T47D (cell line): ENCODE measurements at regions not wholly inside any gene's neighbourhood (a gene's known extent, or its start where the extent isn't known, plus 50 kb on each side); places are given as distances from the start of the nearest gene placed in this dataset.
A peak's percentile ranks its signal among the peaks of the same experiment; 100 is the strongest.

ENCODE experiments used
- DNase-seq, 2 experiments: peaks; one replicate each; pipeline versions ENCODE4 v3.0.0 to v3.0.0-alpha.2; 2011 to 2012; ENCODE audit warnings: low read depth in 1 of 2, low spot score in 1 of 2
- JUND ChIP-seq: IDR thresholded peaks from 2 replicates; pipeline ENCODE4 v1.6.1; 2012; ENCODE audit warnings: low read depth
- in situ Hi-C: cut with HindIII; loops from 2 replicates; pipeline ENCODE4 v1.10.0; 2016; ENCODE audit warnings: low sequenced_read_pairs, low pct_unique_long_range_greater_than_20kb

GRCh38 chr20:56187534-56188165, 60.9 kb upstream of the MC3R start:
- in situ Hi-C loops, result no loop called here
- no peak for TF ChIP-seq JUND
- peak; percentile 49 to 76 for DNase-seq

GRCh38 chr20:56194042-56194441, 54.5 kb upstream of the MC3R start:
- TF ChIP-seq JUND, result no peak
- no peak for DNase-seq
- in situ Hi-C loops, result no loop called here

GRCh38 chr20:56195946-56196345, 52.6 kb upstream of the MC3R start:
- in situ Hi-C loops, result no loop called here
- no peak for TF ChIP-seq JUND
- no peak for DNase-seq
